HEK293T (cell line): ENCODE measurements at regions not wholly inside any gene's neighbourhood (a gene's known extent, or its start where the extent isn't known, plus 50 kb on each side); places are given as distances from the start of the nearest gene placed in this dataset.

Source experiments
- CTCF ChIA-PET: fragments of 350-600 bp; formaldehyde crosslinking; extraction: SDS; loops from one replicate; lab custom pipeline; 2021; ENCODE audit warnings: antibody characterized with exemption, inconsistent platforms; lab: Yijun Ruan, JAX
- POLR2A ChIA-PET: fragments of 350-600 bp; formaldehyde crosslinking; extraction: SDS; loops from one replicate; lab custom pipeline; 2020; ENCODE audit warnings: antibody characterized with exemption, inconsistent platforms; lab: Yijun Ruan, JAX
- DNase-seq: peaks from one replicate; pipeline ENCODE4 v3.0.0; 2012; ENCODE audit warnings: mixed read lengths; ENCODE audit errors: extremely low spot score
- ARNT ChIP-seq: fragments of 450-650 bp; IDR thresholded peaks from 2 replicates; pipeline ENCODE4 v1.6.1; 2017; ENCODE audit warnings: mild to moderate bottlenecking
- BHLHE40 ChIP-seq: fragments of 450-650 bp; IDR thresholded peaks from 2 replicates; pipeline ENCODE4 v1.6.1; 2016; ENCODE audit warnings: mild to moderate bottlenecking, moderate library complexity, borderline replicate concordance
- CTBP1 ChIP-seq: fragments of 450-650 bp; IDR thresholded peaks from 2 replicates; pipeline ENCODE4 v1.6.1; 2016; ENCODE audit warnings: borderline replicate concordance
- ELF4 ChIP-seq: fragments of 450-650 bp; IDR thresholded peaks from 2 replicates; pipeline ENCODE4 v1.6.1; 2017; ENCODE audit warnings: antibody characterized with exemption
- FOXA1 ChIP-seq: fragments of 450-650 bp; IDR thresholded peaks from 2 replicates; pipeline ENCODE4 v1.6.1; 2016; ENCODE audit warnings: mild to moderate bottlenecking
- FOXK2 ChIP-seq: fragments of 450-650 bp; IDR thresholded peaks from 2 replicates; pipeline ENCODE4 v1.6.1; 2016; ENCODE audit warnings: mild to moderate bottlenecking
- FOXM1 ChIP-seq: fragments of 450-650 bp; IDR thresholded peaks from 2 replicates; pipeline ENCODE4 v1.6.1; 2017; ENCODE audit warnings: mild to moderate bottlenecking, borderline replicate concordance
- HDGF ChIP-seq: fragments of 450-650 bp; IDR thresholded peaks from 2 replicates; pipeline ENCODE4 v1.6.1; 2017; ENCODE audit warnings: antibody characterized with exemption, borderline replicate concordance
- L3MBTL2 ChIP-seq: fragments of 450-650 bp; conservative IDR thresholded peaks from 2 replicates; pipeline ENCODE4 v1.6.1; 2016; ENCODE audit warnings: mild to moderate bottlenecking
- LEF1 ChIP-seq: fragments of 450-650 bp; IDR thresholded peaks from 2 replicates; pipeline ENCODE4 v1.6.1; 2017; ENCODE audit warnings: mild to moderate bottlenecking, borderline replicate concordance
- NFRKB ChIP-seq: fragments of 450-650 bp; IDR thresholded peaks from 2 replicates; pipeline ENCODE4 v1.6.1; 2016; ENCODE audit warnings: mild to moderate bottlenecking, moderate library complexity
- PKNOX1 ChIP-seq: fragments of 450-650 bp; IDR thresholded peaks from 2 replicates; pipeline ENCODE4 v1.6.1; 2016
- SP1 ChIP-seq: fragments of 450-650 bp; IDR thresholded peaks from 2 replicates; pipeline ENCODE4 v1.6.1; 2017
- SUZ12 ChIP-seq: fragments of 450-650 bp; IDR thresholded peaks from 2 replicates; pipeline ENCODE4 v1.6.1; 2016; ENCODE audit warnings: mild to moderate bottlenecking
- TARDBP ChIP-seq: fragments of 450-650 bp; IDR thresholded peaks from 2 replicates; pipeline ENCODE4 v1.6.1; 2016
- ZNF384 ChIP-seq: fragments of 450-650 bp; IDR thresholded peaks from 2 replicates; pipeline ENCODE4 v1.6.1; 2016

DNA sequence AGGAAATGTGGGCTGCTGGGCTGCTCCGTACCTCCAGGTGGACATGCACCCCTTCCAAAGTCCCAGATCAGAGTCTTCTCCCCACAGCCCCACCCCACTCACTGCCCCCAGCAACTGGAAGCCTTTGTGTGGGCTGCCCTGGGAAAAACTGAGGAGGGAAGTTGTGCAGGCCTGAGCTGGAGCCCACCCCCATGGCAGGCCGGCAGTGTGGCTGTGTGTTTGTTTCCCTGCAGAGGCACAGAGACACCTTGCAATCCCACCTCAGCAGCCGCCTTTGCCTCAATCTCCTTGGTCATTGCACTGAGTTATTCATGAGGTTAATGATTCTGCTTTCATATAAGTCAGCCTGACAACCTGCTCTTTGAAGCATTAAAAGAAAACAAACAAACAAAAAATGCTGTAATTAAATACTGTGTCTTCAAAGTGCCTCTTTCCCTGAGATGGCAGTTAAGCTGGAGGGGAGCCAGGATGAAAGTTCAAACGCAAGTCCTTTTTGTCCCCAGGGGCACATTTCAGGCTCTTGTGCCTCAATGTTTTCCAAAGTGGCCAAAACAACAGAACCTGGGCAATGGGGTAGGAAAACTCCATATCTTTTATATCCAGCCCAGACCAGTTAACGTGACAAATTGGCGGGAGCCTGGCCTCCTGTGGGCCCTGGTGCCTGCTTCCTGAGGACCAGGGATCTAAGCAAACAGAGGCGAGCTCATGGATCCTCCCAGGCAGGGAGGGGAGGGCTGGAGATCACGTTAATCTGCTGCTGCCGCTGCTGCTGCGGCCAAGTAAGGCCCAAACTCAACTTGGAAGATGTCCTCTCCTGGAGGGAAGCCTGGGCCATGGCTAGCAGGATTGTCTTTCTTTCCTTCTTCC lies 51.9 kb upstream of the TSPAN11 start:
- POLR2A ChIA-PET, result no interaction called here
- CTCF ChIA-PET, result interaction anchor here (0.6 kb wide), 1 partner anchor 30 kb away, joined by 4 read pairs; no protein-coding TSS in a partner anchor
- TF ChIP-seq PKNOX1 (no peak), L3MBTL2 (peak; percentile 48)

GRCh38 chr12:30870491-30871265 lies 55.9 kb upstream of the TSPAN11 start:
- TF ChIP-seq NFRKB (no peak), ZNF384 (no peak), LEF1 (no peak), SUZ12 (no peak), PKNOX1 (no peak), SP1 (no peak), CTBP1 (no peak), FOXM1 (no peak), FOXK2 (no peak), L3MBTL2 (no peak), BHLHE40 (no peak), ELF4 (no peak), FOXA1 (no peak)
- CTCF ChIA-PET, result no interaction called here
- POLR2A ChIA-PET, result no interaction called here
- DNase-seq, result no peak

More for the DNA sequence above, 51.9 kb upstream of the TSPAN11 start:
- peak; percentile 28 for DNase-seq

DNA sequence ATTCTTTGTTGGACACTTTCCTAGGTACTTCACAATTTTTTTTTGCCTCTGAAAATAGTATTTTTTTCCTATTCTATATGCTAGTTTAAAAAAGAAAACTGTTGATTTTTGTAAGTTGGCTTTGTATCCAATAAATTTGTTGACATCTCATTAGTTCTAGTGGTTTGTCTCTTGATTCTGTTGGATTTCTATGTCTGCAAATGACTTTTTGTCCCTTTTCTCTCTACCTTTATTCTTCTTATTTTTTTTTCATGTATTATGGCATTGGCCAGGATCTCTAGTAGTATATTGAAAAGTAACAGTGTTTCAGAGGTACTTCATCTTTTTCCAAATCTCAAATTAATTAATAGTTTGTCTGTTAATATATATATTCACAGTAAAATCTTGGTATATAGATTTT lies 59.1 kb upstream of the TSPAN11 start:
- TF ChIP-seq PKNOX1 (no peak), TARDBP (no peak), SP1 (no peak), FOXM1 (no peak), FOXK2 (no peak)
- ChIA-PET CTCF (no interaction called here), POLR2A (no interaction called here)
- DNase-seq, result no peak

GRCh38 chr12:30866256-30866655 lies 60.3 kb upstream of the TSPAN11 start:
- DNase-seq, result no peak
- ChIA-PET POLR2A (no interaction called here), CTCF (no interaction called here)
- TF ChIP-seq FOXA1, result no peak
- TF ChIP-seq FOXM1, result no peak
- TF ChIP-seq SP1, result no peak
- TF ChIP-seq LEF1, result no peak
- TF ChIP-seq SUZ12, result no peak
- TF ChIP-seq ARNT, result no peak
- no peak for TF ChIP-seq ELF4
- TF ChIP-seq HDGF, result no peak

DNA sequence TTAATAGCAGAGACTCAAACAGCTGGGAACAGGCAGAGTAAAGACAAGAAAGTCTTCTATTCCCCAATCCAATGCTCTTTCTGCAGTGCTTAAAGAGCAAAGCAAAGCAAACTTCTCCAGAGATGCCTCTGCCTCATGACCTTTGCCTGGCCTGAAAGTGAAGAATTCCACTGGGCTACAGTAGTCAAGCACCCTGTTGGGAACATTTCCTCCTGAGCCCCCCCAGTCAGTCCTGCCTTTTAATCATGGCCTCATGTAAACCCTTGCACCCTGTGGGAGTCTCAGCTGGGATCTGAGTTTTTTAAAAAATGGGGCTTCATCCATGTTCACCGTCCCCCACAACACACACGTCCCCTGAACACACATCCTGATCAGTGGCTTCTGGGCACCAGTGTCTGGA lies 62.7 kb upstream of the TSPAN11 start:
- CTCF ChIA-PET, result no interaction called here
- no peak for DNase-seq
- POLR2A ChIA-PET, result no interaction called here

More for the DNA sequence above, 62.7 kb upstream of the TSPAN11 start:
- TF ChIP-seq HDGF (no peak), ARNT (no peak), FOXM1 (no peak), PKNOX1 (no peak), FOXA1 (no peak), L3MBTL2 (no peak), SUZ12 (no peak), NFRKB (no peak), SP1 (no peak), FOXK2 (no peak), BHLHE40 (no peak), ZNF384 (no peak), LEF1 (no peak), TARDBP (no peak), CTBP1 (no peak), ELF4 (no peak)
